Liver (tissue), 8 donors: ENCODE measurements at regions not wholly inside any gene's neighbourhood (a gene's known extent, or its start where the extent isn't known, plus 50 kb on each side); places are given as distances from the start of the nearest gene placed in this dataset.

ENCODE experiments used
- DNase-seq: peaks from one replicate; pipeline ENCODE4 v3.0.0-alpha.2; 2017; ENCODE audit warnings: low spot score
- H3K27ac ChIP-seq, 2 donors: one replicate each; pipeline ENCODE4 v1.7.0; 2013; ENCODE audit warnings: inconsistent platforms in 2 of 2, low read length in 2 of 2, control low read depth in 1 of 2, low read depth in 1 of 2, mild to moderate bottlenecking in 1 of 2
- H3K27me3 ChIP-seq, 4 donors: one replicate each; pipeline versions ENCODE4 v1.6.1 to v1.7.0; 2013; ENCODE audit warnings: low read length in 3 of 4, inconsistent platforms in 1 of 4, mild to moderate bottlenecking in 1 of 4, moderate library complexity in 1 of 4; ENCODE audit not compliant: control insufficient read depth in 4 of 4, insufficient read depth in 4 of 4
- H3K36me3 ChIP-seq, 4 donors: one replicate each; pipeline versions ENCODE4 v1.6.1 to v1.7.0; 2013; ENCODE audit warnings: low read length in 3 of 4, mild to moderate bottlenecking in 3 of 4, low read depth in 1 of 4, moderate library complexity in 1 of 4; ENCODE audit not compliant: control insufficient read depth in 4 of 4, insufficient read depth in 3 of 4
- H3K4me1 ChIP-seq, 4 donors: one replicate each; pipeline versions ENCODE4 v1.6.1 to v1.7.0; 2013; ENCODE audit warnings: low read length in 3 of 4, mild to moderate bottlenecking in 3 of 4, moderate library complexity in 1 of 4; ENCODE audit not compliant: control insufficient read depth in 4 of 4, insufficient read depth in 4 of 4
- H3K4me3 ChIP-seq, 3 donors: one replicate each; pipeline versions ENCODE4 v1.6.1 to v1.7.0; 2013; ENCODE audit warnings: low read length in 3 of 3, control low read depth in 1 of 3, low read depth in 1 of 3, mild to moderate bottlenecking in 1 of 3
- H3K9ac ChIP-seq, 2 donors: one replicate each; pipeline ENCODE4 v1.7.0; 2013; ENCODE audit warnings: low read length in 2 of 2, mild to moderate bottlenecking in 2 of 2, moderate library complexity in 2 of 2, control low read depth in 1 of 2, low read depth in 1 of 2
- H3K9me3 ChIP-seq, 4 donors: one replicate each; pipeline versions ENCODE4 v1.6.1 to v1.7.0; 2013; ENCODE audit warnings: low read length in 3 of 4; ENCODE audit not compliant: control insufficient read depth in 4 of 4
- ATF3 ChIP-seq: IDR thresholded peaks from 2 replicates; pipeline ENCODE4 v1.6.1; 2016; ENCODE audit warnings: antibody characterized with exemption
- CTCF ChIP-seq: fragments of 150-350 bp; IDR thresholded peaks from 2 replicates; pipeline ENCODE4 v1.5.1; 2017; ENCODE audit warnings: improper control_type of control experiment, low read depth, low read length; ENCODE audit not compliant: missing input control
- EGR1 ChIP-seq, 2 donors: IDR thresholded peaks; 2 replicates each; pipeline ENCODE4 v1.6.1; 2016 to 2018; ENCODE audit warnings: antibody characterized with exemption in 2 of 2, low read depth in 2 of 2
- FOXA1 ChIP-seq: IDR thresholded peaks from 2 replicates; pipeline ENCODE4 v1.6.1; 2016; ENCODE audit warnings: antibody characterized with exemption
- FOXA2 ChIP-seq: IDR thresholded peaks from 2 replicates; pipeline ENCODE4 v1.6.1; 2016; ENCODE audit warnings: antibody characterized with exemption
- GABPA ChIP-seq, 2 donors: IDR thresholded peaks in 1 of 2; conservative IDR thresholded peaks in 1 of 2; 2 replicates each; pipeline ENCODE4 v1.6.1; 2016; ENCODE audit warnings: antibody characterized with exemption in 2 of 2, mild to moderate bottlenecking in 1 of 2, moderate library complexity in 1 of 2
- HNF4A ChIP-seq, 2 donors: conservative IDR thresholded peaks; 2 replicates each; pipeline ENCODE4 v1.6.1; 2016; ENCODE audit warnings: antibody characterized with exemption in 2 of 2, mild to moderate bottlenecking in 2 of 2
- HNF4G ChIP-seq: IDR thresholded peaks from 2 replicates; pipeline ENCODE4 v1.6.1; 2016; ENCODE audit warnings: antibody characterized with exemption
- JUND ChIP-seq, 2 donors: IDR thresholded peaks; 2 replicates each; pipeline ENCODE4 v1.6.1; 2016; ENCODE audit warnings: antibody characterized with exemption in 2 of 2
- MAX ChIP-seq: IDR thresholded peaks from 2 replicates; pipeline ENCODE4 v1.6.1; 2016; ENCODE audit warnings: antibody characterized with exemption
- NR2F2 ChIP-seq: IDR thresholded peaks from 2 replicates; pipeline ENCODE4 v1.6.1; 2016; ENCODE audit warnings: antibody characterized with exemption
- RAD21 ChIP-seq, 2 donors: IDR thresholded peaks; 2 replicates each; pipeline ENCODE4 v1.6.1; 2016; ENCODE audit warnings: antibody characterized with exemption in 2 of 2, mild to moderate bottlenecking in 2 of 2
- REST ChIP-seq: IDR thresholded peaks from 2 replicates; pipeline ENCODE4 v1.6.1; 2016; ENCODE audit warnings: antibody characterized with exemption, mild to moderate bottlenecking
- RXRA ChIP-seq, 2 donors: IDR thresholded peaks; 2 replicates each; pipeline ENCODE4 v1.6.1; 2017 to 2018; ENCODE audit warnings: antibody characterized with exemption in 2 of 2, mild to moderate bottlenecking in 1 of 2
- SP1 ChIP-seq: IDR thresholded peaks from 2 replicates; pipeline ENCODE4 v1.6.1; 2018; ENCODE audit warnings: antibody characterized with exemption, mild to moderate bottlenecking
- TAF1 ChIP-seq: conservative IDR thresholded peaks from 2 replicates; pipeline ENCODE4 v1.6.1; 2016; ENCODE audit warnings: antibody characterized with exemption, mild to moderate bottlenecking
- YY1 ChIP-seq: IDR thresholded peaks from 2 replicates; pipeline ENCODE4 v1.6.1; 2016; ENCODE audit warnings: antibody characterized with exemption, mild to moderate bottlenecking
- WGBS: extraction: QIAGEN DNeasy Blood & Tissue Kit; methylation state at CpG from one replicate; pipeline ENCODE4 v1.1.7; 2013; 5-methylcytosine and 5-hydroxymethylcytosine counted together
- donor health status: healthy.
- donor health status: healthy.
- donor health status: healthy.
- donor health status: healthy.
- donor health status: healthy.

- H3K27me3 ChIP-seq, result no peaks in the 10 kb centered on the region
- DNase-seq, result no peak
- H3K9me3 ChIP-seq, result no peaks in the 10 kb centered on the region
- no peak overlapping the region for H3K27ac ChIP-seq
- H3K9ac ChIP-seq, result no peak overlapping the region
- TF ChIP-seq EGR1 (IDR thresholded peaks at IDR 0.05; ENCODE audit: low read depth in 2 of 2), result no peak
- no peak for TF ChIP-seq HNF4G
- TF ChIP-seq TAF1, result no peak
- TF ChIP-seq GABPA (IDR thresholded peaks at IDR 0.05 in 1 of 2, conservative IDR thresholded peaks at IDR 0.05 in 1 of 2), result no peak
- no peak for TF ChIP-seq FOXA2
- no peak for TF ChIP-seq YY1
- no peak for TF ChIP-seq NR2F2
- TF ChIP-seq REST, result no peak
- no peak for TF ChIP-seq FOXA1
- TF ChIP-seq RXRA (IDR thresholded peaks at IDR 0.05), result no peak
- TF ChIP-seq RAD21 (IDR thresholded peaks at IDR 0.05), result no peak
- no peak for TF ChIP-seq ATF3
- no peak for TF ChIP-seq HNF4A (conservative IDR thresholded peaks at IDR 0.05)
- TF ChIP-seq SP1, result no peak
- no peak for TF ChIP-seq CTCF
- TF ChIP-seq JUND (IDR thresholded peaks at IDR 0.05), result no peak
- no peaks in the 10 kb centered on the region for H3K4me1 ChIP-seq
- no peaks in the 10 kb centered on the region for H3K36me3 ChIP-seq
- no peak overlapping the region for H3K4me3 ChIP-seq
- WGBS, result 83% methylated on average over 5 of the region's 5 CpGs
Observed at GRCh38 chr15:35320158-35320780, 225.7 kb downstream of the DPH6 start.

- Histone ChIP-seq H3K36me3 (no peaks in the 10 kb centered on the region), H3K27me3 (no peaks in the 10 kb centered on the region), H3K4me3 (no peak overlapping the region), H3K9ac (no peak overlapping the region), H3K27ac (no peak overlapping the region), H3K4me1 (no peaks in the 10 kb centered on the region), H3K9me3 (no peaks in the 10 kb centered on the region)
- no peak for DNase-seq
- TF ChIP-seq HNF4G, result no peak
- TF ChIP-seq RXRA (IDR thresholded peaks at IDR 0.05), result no peak
- no peak for TF ChIP-seq YY1
- no peak for TF ChIP-seq GABPA (IDR thresholded peaks at IDR 0.05 in 1 of 2, conservative IDR thresholded peaks at IDR 0.05 in 1 of 2)
- no peak for TF ChIP-seq EGR1 (IDR thresholded peaks at IDR 0.05; ENCODE audit: low read depth in 2 of 2)
- TF ChIP-seq SP1, result no peak
- TF ChIP-seq FOXA1, result no peak
- TF ChIP-seq ATF3, result no peak
- TF ChIP-seq RAD21 (IDR thresholded peaks at IDR 0.05), result no peak
- TF ChIP-seq MAX, result no peak
- no peak for TF ChIP-seq TAF1
- WGBS, result 97% methylated on average over 8 of the region's 8 CpGs
Observed at GRCh38 chr15:35319354-35319753, 226.6 kb downstream of the DPH6 start.
